ENCODE measurements at regions not wholly inside any gene's neighbourhood (a gene's known extent, or its start where the extent isn't known, plus 50 kb on each side); places are given as distances from the start of the nearest gene placed in this dataset.

DNA sequence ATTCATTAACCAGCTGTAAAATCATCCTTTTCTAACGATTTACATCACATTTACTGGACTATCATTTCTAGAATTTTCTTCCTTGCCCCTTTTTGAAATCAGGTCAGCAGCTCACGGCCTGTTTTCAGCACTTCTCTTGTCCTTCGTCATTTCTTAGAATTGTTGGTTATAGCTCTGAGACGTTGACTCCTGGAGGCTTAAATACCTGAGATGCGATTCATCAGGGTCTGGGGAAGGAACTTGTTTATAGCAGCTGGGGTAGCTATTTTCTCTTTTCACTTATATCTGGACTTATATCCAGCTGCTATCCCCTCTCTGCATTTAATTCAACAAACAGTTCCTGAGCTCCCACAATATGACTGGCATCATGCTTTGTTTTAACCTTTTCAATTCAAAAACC lies 338.7 kb upstream of the TNRC6C start:
- TF ChIP-seq TEAD4 (CRISPR knock-in tag; IDR thresholded peaks at IDR 0.05) (no peak), SMAD4 (CRISPR knock-in tag; IDR thresholded peaks at IDR 0.05) (no peak), ELF4 (CRISPR knock-in tag; IDR thresholded peaks at IDR 0.05; ENCODE audit: low read depth) (no peak), ETV6 (CRISPR knock-in tag; IDR thresholded peaks at IDR 0.05) (no peak), NFATC4 (CRISPR knock-in tag; IDR thresholded peaks at IDR 0.05) (no peak), ZNF121 (CRISPR knock-in tag; IDR thresholded peaks at IDR 0.05) (no peak), ZNF232 (CRISPR knock-in tag; IDR thresholded peaks at IDR 0.05) (no peak), ZNF416 (CRISPR knock-in tag; IDR thresholded peaks at IDR 0.05) (no peak), NR1H2 (CRISPR knock-in tag; IDR thresholded peaks at IDR 0.05) (no peak)
- TF ChIP-seq, protein P1, sequence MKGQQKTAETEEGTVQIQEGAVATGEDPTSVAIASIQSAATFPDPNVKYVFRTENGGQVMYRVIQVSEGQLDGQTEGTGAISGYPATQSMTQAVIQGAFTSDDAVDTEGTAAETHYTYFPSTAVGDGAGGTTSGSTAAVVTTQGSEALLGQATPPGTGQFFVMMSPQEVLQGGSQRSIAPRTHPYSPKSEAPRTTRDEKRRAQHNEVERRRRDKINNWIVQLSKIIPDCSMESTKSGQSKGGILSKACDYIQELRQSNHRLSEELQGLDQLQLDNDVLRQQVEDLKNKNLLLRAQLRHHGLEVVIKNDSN (CRISPR knock-in tag; IDR thresholded peaks at IDR 0.05), result no peak
- TF ChIP-seq, protein P2, sequence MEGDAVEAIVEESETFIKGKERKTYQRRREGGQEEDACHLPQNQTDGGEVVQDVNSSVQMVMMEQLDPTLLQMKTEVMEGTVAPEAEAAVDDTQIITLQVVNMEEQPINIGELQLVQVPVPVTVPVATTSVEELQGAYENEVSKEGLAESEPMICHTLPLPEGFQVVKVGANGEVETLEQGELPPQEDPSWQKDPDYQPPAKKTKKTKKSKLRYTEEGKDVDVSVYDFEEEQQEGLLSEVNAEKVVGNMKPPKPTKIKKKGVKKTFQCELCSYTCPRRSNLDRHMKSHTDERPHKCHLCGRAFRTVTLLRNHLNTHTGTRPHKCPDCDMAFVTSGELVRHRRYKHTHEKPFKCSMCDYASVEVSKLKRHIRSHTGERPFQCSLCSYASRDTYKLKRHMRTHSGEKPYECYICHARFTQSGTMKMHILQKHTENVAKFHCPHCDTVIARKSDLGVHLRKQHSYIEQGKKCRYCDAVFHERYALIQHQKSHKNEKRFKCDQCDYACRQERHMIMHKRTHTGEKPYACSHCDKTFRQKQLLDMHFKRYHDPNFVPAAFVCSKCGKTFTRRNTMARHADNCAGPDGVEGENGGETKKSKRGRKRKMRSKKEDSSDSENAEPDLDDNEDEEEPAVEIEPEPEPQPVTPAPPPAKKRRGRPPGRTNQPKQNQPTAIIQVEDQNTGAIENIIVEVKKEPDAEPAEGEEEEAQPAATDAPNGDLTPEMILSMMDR (IDR thresholded peaks at IDR 0.05), result no peak
- TF ChIP-seq, protein P3, sequence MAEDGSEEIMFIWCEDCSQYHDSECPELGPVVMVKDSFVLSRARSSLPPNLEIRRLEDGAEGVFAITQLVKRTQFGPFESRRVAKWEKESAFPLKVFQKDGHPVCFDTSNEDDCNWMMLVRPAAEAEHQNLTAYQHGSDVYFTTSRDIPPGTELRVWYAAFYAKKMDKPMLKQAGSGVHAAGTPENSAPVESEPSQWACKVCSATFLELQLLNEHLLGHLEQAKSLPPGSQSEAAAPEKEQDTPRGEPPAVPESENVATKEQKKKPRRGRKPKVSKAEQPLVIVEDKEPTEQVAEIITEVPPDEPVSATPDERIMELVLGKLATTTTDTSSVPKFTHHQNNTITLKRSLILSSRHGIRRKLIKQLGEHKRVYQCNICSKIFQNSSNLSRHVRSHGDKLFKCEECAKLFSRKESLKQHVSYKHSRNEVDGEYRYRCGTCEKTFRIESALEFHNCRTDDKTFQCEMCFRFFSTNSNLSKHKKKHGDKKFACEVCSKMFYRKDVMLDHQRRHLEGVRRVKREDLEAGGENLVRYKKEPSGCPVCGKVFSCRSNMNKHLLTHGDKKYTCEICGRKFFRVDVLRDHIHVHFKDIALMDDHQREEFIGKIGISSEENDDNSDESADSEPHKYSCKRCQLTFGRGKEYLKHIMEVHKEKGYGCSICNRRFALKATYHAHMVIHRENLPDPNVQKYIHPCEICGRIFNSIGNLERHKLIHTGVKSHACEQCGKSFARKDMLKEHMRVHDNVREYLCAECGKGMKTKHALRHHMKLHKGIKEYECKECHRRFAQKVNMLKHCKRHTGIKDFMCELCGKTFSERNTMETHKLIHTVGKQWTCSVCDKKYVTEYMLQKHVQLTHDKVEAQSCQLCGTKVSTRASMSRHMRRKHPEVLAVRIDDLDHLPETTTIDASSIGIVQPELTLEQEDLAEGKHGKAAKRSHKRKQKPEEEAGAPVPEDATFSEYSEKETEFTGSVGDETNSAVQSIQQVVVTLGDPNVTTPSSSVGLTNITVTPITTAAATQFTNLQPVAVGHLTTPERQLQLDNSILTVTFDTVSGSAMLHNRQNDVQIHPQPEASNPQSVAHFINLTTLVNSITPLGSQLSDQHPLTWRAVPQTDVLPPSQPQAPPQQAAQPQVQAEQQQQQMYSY (CRISPR knock-in tag; IDR thresholded peaks at IDR 0.05), result no peak
- TF ChIP-seq, protein P4, sequence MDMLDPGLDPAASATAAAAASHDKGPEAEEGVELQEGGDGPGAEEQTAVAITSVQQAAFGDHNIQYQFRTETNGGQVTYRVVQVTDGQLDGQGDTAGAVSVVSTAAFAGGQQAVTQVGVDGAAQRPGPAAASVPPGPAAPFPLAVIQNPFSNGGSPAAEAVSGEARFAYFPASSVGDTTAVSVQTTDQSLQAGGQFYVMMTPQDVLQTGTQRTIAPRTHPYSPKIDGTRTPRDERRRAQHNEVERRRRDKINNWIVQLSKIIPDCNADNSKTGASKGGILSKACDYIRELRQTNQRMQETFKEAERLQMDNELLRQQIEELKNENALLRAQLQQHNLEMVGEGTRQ (CRISPR knock-in tag; IDR thresholded peaks at IDR 0.05), result no peak
- TF ChIP-seq, protein P5, sequence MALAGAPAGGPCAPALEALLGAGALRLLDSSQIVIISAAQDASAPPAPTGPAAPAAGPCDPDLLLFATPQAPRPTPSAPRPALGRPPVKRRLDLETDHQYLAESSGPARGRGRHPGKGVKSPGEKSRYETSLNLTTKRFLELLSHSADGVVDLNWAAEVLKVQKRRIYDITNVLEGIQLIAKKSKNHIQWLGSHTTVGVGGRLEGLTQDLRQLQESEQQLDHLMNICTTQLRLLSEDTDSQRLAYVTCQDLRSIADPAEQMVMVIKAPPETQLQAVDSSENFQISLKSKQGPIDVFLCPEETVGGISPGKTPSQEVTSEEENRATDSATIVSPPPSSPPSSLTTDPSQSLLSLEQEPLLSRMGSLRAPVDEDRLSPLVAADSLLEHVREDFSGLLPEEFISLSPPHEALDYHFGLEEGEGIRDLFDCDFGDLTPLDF (CRISPR knock-in tag; IDR thresholded peaks at IDR 0.05), result no peak

All from WTC11 (cell line).